OCI-LY1 (cell line): ENCODE measurements at regions not wholly inside any gene's neighbourhood (a gene's known extent, or its start where the extent isn't known, plus 50 kb on each side); places are given as distances from the start of the nearest gene placed in this dataset.

Experiments used
- CTCF ChIP-seq: fragments of 200-600 bp; sonication (generic), shearing (Covaris generic); IDR thresholded peaks from 2 replicates; pipeline ENCODE4 v1.5.1; 2017; ENCODE audit warnings: mild to moderate bottlenecking, antibody characterized with exemption, low read length, moderate library complexity, mixed read lengths
- EZH2 ChIP-seq: fragments of 200-600 bp; sonication (generic), shearing (Covaris generic); IDR thresholded peaks from 2 replicates; pipeline ENCODE4 v1.8.0; 2017; ENCODE audit warnings: borderline replicate concordance, mixed run types, mild to moderate bottlenecking, antibody characterized with exemption, low read length, moderate library complexity, mixed read lengths

- TF ChIP-seq CTCF (no peak), EZH2 (no peak)
Observed at GRCh38 chr10:91691981-91692380, 59.1 kb upstream of the PPP1R3C start.
